ENCODE measurements at regions not wholly inside any gene's neighbourhood (a gene's known extent, or its start where the extent isn't known, plus 50 kb on each side); places are given as distances from the start of the nearest gene placed in this dataset.
"Not testable (repeated sequence)": the region's sequence is repeated elsewhere in the genome, so short reads cannot be mapped to it uniquely, and the experiment has no call there.

DNA sequence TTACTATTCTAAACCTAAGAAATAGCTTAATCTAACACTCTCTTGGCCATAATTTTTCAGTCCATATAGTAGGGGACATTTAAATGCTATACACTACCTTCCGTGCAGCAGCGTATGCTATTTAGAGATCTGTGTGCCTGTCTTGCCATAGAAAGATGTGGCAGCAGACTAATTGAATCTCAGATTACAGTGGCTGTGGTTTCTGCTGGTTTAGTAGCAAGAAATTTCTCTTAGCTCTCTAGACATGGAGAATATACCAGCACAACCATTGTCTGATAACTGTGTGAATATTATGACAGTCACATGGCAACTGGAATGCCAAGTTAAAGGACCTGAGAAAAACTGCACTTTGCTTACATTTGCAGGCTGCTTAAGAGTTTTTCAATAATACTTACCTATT, 672.4 kb upstream of the MIR17HG start:
- DNase-seq (ENCODE audit: low read depth), result no peak

DNA sequence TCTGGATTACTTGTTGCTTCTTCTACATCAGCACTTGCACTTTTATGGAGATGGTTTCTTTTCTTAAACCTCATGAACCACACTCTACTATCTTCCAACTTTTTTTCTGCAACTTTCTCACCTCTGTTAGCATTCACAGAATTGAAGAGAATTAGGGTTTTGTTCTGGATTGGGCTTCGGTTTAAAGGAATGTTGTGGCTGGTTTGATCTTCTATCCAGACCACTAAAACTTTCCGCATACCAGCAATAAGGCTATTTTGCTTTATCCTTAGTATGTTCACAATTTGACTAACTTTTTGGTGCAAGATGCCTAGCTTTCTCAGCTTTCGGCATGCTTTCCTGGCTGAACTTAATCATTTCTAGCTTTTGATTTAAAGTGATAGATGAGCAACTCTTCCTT, 666.7 kb upstream of the MIR17HG start:
- no peak for DNase-seq (ENCODE audit: low read depth)

DNA sequence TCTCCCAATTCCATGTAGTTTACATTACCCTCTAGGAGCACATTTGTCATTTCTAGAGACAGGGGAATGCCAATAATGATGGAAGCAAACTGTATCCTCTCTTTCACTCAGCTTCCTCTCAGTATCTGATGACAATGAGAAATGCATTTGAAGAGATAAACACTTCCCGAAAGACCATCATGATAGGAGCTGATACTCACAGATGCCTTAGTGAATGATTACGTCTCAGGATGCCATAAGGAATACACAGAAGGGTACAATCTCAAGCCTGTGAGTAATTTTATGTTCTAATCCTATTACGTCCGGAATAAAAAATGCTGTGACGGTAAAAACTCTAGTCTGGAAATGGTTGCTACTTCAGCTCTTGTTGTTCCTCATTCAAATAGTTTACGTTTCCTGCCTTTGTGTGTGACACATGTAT, 663.8 kb upstream of the MIR17HG start:
- no peak for DNase-seq (ENCODE audit: low read depth)

DNA sequence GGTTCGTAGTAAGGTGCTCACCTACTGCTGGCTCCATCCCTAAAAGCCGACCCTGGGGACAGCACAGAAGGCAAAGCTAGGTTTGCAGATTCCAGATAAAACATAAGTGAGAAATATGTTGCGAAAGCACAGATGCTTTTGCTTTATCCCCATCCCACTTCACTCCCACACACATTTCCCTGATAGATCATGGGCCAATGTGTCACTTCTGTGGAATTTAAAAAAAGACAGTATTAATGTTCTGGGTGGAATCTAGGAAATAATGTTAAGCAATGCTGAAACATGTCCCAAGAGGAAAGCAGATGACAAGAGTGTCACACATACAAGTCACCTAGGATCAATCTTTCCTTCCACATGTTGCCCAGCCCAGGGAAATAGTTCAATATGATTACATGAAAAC, 661.0 kb upstream of the MIR17HG start:
- no peak for DNase-seq (ENCODE audit: low read depth)

DNA sequence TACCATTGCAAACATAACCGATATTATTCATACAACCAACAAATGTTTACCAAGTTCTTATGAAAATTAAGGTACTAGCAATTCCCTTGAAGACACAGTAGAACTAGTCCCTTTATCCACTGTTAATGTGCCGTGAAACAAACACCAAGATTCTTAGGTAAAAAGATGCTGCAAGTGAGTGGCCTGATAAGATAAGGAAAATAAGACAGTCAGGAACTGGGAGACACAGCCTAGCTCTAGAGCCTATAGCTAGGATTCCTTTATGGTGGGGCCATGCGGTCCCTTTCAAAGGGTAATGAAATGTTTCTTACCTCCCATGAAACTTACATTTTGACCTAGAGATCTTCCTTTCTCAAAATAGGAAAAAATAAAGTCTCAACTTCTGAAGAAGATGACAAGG, 658.4 kb upstream of the MIR17HG start:
- no peak for DNase-seq (ENCODE audit: low read depth)

DNA sequence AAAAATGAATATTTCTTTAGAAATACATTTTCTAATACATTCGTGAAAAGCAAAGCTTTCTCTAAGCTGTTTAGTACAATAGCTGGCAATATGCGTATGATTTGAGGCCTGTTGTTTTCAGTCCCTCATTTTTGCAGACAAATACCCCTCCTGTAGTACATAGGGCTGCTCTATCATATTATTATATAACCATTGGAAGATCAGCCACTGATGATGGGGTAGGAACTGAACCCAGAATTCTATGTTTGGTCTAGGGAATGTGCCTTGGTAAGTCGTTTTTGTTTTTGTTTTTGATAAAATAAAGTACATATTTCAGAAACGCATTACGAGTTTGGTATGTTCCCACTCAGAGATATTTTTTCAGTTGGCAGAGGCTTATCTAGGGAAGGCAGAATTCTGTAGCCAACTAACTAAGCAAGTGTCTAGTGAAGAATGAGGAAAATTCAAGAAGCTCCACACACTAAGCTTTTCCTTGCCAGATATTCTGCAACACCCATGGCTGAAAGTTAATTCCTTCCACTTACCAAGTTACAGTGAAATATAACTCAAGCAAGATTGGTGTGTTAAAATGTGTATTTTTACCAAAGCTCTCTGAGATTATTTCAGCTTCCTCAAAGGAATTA, 656.9 kb upstream of the MIR17HG start:
- DNase-seq (ENCODE audit: low read depth), result no peak

DNA sequence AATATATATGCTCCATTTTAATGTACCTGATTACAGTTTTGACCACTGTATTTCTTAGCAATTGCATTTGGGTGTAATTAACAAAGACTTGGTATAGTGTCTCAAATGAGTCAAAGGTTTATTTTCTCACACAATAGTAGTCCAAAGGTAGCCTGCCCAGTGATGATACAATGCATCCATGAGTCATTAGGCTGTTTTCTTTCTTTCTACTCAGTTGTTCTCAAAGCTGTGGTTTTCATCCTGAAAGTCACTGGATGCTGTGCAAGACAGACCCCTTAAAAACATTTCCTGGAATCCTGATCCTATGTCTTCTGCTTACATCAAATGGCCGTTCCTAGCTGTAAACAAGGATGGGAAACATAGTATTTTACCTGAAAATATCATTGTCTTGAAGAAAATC, 651.2 kb upstream of the MIR17HG start:
- DNase-seq (ENCODE audit: low read depth), result no peak

DNA sequence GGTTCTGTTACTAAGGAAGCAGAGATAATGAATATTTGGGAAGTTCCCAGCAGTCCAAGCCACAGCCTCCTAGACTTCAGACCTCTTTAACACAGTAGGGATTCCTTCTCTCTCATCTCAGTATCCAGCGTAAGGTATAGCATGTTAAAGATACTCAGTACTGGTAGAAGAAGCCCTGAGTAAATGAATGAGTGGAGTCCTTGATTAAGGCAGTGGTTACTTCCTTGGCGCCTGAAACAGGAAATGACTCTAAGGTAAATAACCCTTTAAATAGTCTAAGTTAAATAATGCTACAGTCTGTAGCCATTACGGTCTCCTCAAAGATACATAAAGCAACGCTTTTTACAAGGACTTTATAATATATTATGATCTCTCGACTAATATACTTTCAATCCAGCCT, 650.8 kb upstream of the MIR17HG start:
- no peak for DNase-seq (ENCODE audit: low read depth)

DNA sequence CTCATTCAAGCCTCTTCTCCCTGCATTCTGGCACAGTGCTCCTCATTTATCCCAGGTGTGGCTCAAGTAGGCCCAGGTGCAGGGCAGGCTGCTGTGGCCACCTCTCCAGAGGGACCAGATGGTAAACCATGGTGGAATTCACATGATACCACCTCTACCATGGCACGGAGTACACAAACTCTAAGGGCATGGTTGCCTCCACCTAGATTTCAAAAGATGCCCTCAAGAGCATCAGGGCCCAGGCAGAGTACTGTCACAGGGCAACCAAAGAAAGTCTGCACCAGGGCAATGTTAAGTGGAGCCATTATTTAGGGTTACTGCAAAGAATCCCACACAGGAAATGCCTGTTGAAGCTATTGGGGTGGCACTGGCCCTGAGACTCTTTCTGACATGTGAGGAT, 647.1 kb upstream of the MIR17HG start:
- DNase-seq (ENCODE audit: low read depth), result no peak

DNA sequence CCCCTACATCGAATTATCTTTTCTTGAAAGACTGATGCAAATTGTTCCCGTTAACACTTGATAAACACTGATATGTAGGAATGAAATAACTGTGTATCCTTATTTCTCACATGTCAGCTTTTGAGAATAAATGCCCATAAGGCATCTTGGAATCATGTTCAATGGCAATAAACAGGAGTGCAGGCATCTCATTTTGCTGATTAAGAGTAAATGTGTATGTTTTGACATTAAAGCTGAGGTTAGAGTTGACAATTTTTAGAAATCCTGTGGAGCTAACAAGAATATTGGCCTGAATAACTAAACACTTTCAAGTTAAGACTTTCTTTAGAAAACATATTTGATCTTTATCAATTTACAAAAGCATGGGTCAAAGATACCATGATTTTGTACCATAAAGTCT, 646.2 kb upstream of the MIR17HG start:
- no peak for DNase-seq (ENCODE audit: low read depth)

DNA sequence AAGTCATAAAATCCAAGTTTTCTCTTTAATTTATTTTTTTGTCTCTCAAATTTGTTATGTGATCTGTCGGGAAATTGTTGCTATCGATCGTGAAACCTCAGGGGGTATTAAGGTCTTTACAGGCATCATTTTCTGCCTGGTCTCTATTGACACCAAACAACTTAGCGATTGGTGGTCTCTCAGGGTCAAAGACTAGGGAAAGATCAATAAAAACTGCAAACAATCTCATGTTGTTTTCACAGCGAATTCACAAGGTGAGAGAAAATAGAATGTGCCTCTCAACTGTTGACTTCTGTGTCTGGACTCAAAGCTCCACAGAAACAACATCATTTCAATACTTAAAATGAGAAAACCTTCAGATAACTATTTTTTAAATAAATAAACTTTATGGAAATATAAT, 645.4 kb upstream of the MIR17HG start:
- DNase-seq (ENCODE audit: low read depth), result no peak

DNA sequence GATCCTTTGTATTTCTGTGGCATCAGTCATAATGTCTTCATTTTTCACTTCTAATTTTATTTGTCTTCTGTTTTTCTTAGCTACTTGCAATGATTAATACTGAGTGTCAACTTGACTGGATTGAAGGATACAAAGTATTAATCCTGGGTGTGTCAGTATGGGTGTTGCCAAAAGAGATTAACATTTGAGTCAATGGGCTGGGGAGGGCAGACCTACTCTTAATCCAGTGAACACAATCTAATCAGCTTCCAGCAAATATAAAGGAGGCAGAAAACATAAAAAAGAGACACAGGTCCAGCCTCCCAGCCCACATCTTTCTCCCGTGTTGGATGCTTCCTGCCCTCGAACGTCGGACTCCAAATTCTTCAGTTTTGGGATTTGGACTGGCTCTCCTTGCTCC, 640.9 kb upstream of the MIR17HG start:
- DNase-seq (ENCODE audit: low read depth), result no peak

DNA sequence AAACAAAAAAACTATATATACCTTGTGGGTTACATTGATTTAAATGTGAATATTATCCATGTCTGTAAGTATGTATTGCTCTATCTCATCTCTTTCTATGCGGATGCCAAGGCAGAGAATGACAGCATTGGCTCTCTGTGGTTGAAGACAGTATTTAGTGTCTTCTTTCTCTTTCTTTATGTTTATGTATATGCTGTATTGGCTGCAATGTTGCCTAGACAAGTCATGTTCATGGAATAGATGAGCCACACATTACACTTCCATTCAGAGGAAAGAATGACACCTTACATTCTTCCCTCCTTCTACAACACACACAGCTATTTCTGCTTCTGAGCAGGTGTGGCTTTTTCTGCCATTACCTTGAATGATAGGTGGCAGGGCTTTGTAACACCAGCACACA, 639.4 kb upstream of the MIR17HG start:
- DNase-seq (ENCODE audit: low read depth), result no peak

DNA sequence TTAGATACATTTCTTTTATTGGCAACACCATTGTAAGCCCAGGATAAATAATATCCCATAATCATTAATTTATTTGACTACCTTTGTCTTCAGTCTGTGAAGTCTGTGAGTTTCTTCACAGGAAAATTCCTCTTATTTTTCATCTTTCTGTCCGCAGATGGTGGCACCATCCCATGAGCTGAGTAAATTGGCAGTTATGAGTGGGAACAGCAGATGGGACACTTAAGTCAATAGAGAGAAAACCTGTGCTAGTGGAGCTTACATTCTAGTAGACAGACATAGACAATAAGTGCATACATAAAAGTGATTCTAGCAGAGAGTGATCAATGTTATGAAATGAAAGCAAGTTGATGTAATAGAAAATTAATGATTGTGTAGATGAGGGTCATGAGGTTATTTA, 638.2 kb upstream of the MIR17HG start:
- DNase-seq (ENCODE audit: low read depth), result no peak

DNA sequence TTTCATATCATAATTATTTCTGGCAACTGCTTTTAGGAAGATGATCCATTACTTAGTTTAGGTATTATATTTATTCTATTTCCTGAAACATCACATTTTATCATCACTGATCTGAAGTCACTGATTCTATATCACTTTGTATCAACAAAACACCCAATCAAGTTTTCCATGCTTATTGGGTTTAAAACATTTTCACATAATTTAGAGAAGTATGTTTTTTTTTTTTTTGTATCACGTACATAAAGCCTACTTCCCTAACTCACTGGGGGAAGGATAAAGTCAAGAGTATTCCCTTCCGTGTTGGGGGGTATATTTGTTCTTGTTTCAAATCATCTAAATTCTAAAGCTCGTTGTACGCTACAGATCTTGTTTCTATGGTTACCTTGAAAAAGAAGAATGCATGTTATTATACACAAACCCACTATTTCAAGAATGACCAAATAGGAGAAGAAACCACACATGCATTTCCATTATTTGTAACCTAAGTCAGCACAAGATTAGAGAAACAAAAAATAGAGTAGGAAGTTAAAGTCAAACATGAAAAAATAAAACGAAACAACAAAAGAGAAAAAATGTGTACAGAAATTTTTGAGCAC, 637.2 kb upstream of the MIR17HG start:
- no peak for DNase-seq (ENCODE audit: low read depth)

DNA sequence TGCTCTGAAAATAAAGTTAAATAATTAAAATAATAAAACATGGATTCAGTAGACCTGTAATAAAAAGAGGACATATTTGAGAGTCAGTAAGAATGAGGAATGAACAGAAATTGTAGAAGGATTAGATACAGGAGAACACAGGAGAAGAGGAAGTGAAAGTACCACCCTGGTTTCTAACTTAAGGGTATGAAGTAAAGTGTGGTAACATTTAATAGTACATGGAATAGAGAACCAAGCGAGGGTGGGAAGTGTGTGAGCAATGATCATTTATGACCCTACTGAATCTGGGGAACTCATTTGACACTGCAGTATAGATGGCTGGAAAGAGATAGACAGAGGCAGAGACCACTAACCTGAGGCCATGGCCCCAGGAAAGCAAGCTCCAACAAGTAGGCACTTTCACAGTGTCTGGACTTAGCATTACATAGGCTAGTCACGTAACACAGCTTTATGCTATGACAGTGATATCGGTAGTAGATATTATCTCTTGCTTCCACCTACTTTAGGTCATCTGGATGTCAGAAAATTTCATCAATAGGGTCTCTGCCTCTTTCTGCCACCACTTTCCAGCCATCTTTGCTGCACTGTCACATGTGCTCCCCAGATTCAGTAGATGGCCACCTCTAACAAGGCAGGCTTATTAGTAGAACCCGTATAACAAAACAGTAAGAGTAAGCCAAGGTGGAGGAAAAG, 633.9 kb upstream of the MIR17HG start:
- no peak for DNase-seq (ENCODE audit: low read depth)

DNA sequence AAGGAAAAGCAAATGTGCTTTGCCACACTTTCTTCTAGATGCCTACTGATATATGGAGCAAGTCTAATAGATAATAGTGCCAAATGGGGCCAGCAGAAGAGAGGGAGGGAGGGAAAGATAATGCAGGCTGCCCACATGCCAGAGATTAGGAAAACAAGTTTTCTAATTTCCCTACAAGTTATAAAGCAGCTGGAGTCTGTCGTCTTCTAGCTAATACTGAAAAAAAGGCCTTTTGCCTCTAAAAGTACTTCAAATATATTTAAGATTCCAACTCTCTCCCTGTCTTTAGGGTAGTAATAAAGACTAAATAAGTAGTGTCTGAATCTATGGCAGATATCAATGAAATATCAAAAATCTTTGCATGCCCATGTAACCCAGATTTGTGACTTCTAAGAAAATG, 632.0 kb upstream of the MIR17HG start:
- DNase-seq (ENCODE audit: low read depth), result no peak

DNA sequence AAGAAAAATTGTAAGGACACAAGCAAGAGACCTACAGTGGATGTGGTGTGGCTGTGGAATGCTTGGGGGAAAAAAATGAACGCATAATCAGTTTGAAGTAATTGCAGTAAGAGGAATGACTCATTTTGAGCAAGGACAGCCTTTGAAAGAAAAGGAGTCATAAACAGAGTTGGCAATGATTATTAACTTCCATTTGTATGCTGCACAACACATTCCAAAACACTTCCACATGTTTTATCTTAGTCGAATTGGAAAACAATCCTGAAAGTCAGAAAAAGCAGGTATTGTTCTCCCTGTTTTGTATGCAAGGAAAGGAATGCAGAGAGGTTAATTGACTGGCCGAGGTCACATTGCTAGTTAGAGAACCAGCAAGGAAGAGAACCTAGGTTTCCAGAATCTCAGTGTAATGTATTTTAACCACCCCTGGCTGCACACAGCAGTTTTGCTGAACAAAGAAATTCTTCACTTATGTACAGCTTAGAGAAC, 630.0 kb upstream of the MIR17HG start:
- no peak for DNase-seq (ENCODE audit: low read depth)

DNA sequence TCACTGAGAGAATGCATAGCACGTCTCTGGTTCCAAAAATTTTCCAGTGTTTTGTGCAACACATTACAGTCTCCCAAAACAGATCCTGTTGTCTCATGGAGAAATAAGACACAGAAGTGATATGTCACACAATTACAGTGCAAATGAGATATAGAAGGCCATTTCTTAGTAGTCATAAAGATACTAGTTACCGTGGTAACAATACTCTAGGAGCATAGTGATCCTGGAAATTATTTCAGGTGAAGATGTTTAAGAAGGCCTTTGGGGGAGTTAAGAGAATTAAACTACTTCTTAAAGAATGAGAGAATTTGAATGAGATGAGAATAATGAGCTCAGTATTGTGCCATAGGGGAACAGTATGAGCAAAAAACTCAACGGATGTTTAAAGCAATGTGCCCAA, 628.0 kb upstream of the MIR17HG start:
- no peak for DNase-seq (ENCODE audit: low read depth)

DNA sequence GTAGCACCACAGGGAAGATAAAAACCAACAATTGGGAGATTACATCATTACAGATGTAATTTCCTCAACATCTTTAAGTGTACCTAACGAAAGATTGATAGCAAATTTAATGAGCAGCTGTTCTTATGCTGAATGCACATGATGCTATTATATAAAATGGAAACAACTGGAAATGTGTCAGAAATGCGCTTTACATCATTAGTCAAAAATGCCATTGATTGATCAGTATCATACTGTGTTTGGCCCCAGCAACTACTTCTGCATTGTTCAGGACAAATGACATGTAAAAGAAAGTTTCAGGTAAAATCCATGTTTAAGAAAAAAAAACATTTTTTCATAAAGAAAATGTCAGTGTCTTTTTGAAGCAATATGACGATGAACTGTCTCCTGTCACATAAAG, 625.5 kb upstream of the MIR17HG start:
- DNase-seq (ENCODE audit: low read depth), result no peak

DNA sequence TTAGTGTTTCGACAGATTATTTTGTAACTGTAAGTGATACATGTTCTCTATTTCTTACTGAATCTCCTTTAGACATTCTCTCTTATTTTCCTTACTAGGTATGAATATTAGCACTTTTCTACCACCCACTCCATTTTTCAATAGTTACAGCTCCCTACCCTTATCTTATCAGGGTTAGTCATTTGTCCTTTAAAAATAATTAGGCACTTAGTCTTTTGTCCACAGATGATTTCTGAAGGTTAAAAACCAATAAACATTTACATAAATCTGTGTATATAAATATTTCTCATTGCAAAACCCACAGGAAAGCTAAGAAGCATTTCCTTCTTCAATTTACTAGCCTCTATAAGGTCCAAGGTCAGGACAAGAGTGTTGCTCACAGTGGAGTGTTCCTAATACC, 624.1 kb upstream of the MIR17HG start:
- DNase-seq (ENCODE audit: low read depth), result no peak

DNA sequence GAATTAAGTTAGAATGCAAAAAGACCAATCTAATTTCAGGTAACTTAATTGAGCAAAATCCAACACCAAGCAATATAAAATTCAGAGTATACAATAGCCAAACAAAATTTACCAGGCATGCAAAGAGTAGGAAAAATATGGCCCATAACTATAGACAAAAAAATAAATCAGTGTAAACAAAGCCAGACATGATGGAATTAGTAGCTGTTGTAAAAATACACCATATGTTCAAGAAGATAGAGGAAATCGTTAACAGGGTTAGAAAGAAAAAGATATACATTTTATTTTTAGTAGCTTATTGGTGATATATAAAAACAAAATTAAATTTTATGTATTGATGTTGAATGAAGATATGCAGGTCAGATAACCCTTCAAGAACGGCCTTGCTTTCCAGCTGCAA, 621.1 kb upstream of the MIR17HG start:
- DNase-seq (ENCODE audit: low read depth), result no peak

DNA sequence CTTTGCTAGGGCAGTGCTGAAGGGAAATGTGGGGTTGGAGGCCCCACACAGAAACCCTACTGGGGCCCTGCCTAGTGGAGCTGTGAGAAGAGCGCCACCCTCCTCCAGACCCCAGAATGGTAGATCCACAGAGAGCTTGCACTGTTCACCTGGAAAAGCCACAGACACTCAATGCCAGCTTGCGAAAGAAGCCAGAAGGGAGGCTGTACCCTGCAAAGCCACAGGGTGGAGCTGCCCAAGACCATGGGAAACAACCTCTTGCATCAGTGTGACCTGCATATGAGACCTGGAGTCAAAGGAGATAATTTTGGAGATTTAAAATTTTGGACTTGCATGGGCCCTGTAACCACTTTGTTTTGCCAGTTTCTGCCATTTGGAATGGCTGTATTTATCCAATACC, 615.4 kb upstream of the MIR17HG start:
- no peak for DNase-seq (ENCODE audit: low read depth)

DNA sequence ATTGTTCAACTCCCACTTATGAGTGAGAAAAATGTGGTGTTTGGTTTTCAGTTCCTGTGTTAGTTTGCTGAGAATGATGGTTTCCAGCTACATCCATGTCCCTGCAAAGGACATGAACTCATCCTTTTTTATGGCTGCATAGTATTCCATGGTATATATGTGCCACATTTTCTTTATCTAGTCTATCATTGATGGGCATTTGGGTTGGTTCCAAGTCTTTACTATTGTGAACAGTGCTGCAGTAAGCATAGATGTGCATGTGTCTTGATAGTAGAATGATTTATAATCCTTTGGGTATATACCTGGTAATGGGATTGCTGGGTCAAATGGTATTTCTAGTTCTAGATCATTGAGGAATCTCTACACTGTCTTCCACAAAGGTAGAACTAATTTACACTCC, 613.0 kb upstream of the MIR17HG start:
- DNase-seq (ENCODE audit: low read depth), result not testable (repeated sequence)

Data from stimulated activated CD8-positive, alpha-beta memory T cell treated with anti-CD3 and anti-CD28 coated beads, Interleukin-15, amount 100 ng/mL, for 1 hour (primary cell).